DND-41 (cell line): ENCODE measurements at regions not wholly inside any gene's neighbourhood (a gene's known extent, or its start where the extent isn't known, plus 50 kb on each side); places are given as distances from the start of the nearest gene placed in this dataset.

ENCODE experiments used
- ATAC-seq: fragments of 200-7000 bp; cut with Tn5 transposase; 3 replicates; pipeline ENCODE4 v1.9.1; 2021; ENCODE audit warnings: low read depth; ENCODE audit not compliant: insufficient read depth
- DNase-seq: peaks from one replicate; pipeline ENCODE4 v3.0.0-alpha.2; 2020
- H2AFZ ChIP-seq: 2 replicates; pipeline ENCODE4 v1.6.0; 2012; ENCODE audit warnings: low read depth, low read length
- H3K27ac ChIP-seq: 2 replicates; pipeline ENCODE4 v1.5.1; 2012; ENCODE audit warnings: low read length, inconsistent platforms
- H3K27me3 ChIP-seq: fragments of 200-600 bp; sonication (generic); 2 replicates; pipeline ENCODE4 v1.6.0; 2012; ENCODE audit warnings: low read length, mild to moderate bottlenecking, inconsistent platforms; ENCODE audit not compliant: insufficient read depth, poor library complexity
- H3K36me3 ChIP-seq: 2 replicates; pipeline ENCODE4 v1.5.1; 2012; ENCODE audit warnings: low read length, inconsistent platforms; ENCODE audit not compliant: insufficient read depth
- H3K4me1 ChIP-seq: 2 replicates; pipeline ENCODE4 v1.5.1; 2012; ENCODE audit warnings: mild to moderate bottlenecking, low read length; ENCODE audit not compliant: insufficient read depth
- H3K4me2 ChIP-seq: 2 replicates; pipeline ENCODE4 v1.6.0; 2012; ENCODE audit warnings: mild to moderate bottlenecking, moderate library complexity, low read length, inconsistent platforms; ENCODE audit not compliant: insufficient read depth
- H3K4me3 ChIP-seq, 2 experiments: fragments of 200-600 bp in 1 of 2; shearing (Covaris generic) in 1 of 2; 2 replicates each; pipeline ENCODE4 v1.5.1; 2012 to 2016; ENCODE audit warnings: inconsistent platforms in 2 of 2, low read length in 2 of 2, mild to moderate bottlenecking in 2 of 2, low read depth in 1 of 2, moderate library complexity in 1 of 2
- H3K79me2 ChIP-seq: 2 replicates; pipeline ENCODE4 v1.6.0; 2012; ENCODE audit warnings: low read length, inconsistent platforms; ENCODE audit not compliant: insufficient read depth
- H3K9ac ChIP-seq: 2 replicates; pipeline ENCODE4 v1.6.0; 2012; ENCODE audit warnings: low read depth, mild to moderate bottlenecking, inconsistent platforms, low read length, moderate library complexity
- H3K9me3 ChIP-seq: 2 replicates; pipeline ENCODE4 v1.5.1; 2012; ENCODE audit warnings: low read length, moderate library complexity, mild to moderate bottlenecking, inconsistent platforms; ENCODE audit not compliant: insufficient read depth, severe bottlenecking
- H4K20me1 ChIP-seq: 2 replicates; pipeline ENCODE4 v1.6.0; 2012; ENCODE audit warnings: low read length; ENCODE audit not compliant: insufficient read depth
- EZH2 ChIP-seq: IDR thresholded peaks from 3 replicates; pipeline ENCODE4 v1.6.1; 2012; ENCODE audit warnings: borderline replicate concordance, low read depth, mild to moderate bottlenecking, moderate library complexity, low read length, inconsistent platforms; ENCODE audit not compliant: severe bottlenecking
- TF ChIP-seq, protein P1 (sequence below): IDR thresholded peaks from 2 replicates; pipeline ENCODE4 v1.5.1; 2012; ENCODE audit warnings: borderline replicate concordance, low read length, moderate library complexity, mild to moderate bottlenecking; ENCODE audit not compliant: poor library complexity, severe bottlenecking; ENCODE audit errors: extremely low read depth

DNA sequence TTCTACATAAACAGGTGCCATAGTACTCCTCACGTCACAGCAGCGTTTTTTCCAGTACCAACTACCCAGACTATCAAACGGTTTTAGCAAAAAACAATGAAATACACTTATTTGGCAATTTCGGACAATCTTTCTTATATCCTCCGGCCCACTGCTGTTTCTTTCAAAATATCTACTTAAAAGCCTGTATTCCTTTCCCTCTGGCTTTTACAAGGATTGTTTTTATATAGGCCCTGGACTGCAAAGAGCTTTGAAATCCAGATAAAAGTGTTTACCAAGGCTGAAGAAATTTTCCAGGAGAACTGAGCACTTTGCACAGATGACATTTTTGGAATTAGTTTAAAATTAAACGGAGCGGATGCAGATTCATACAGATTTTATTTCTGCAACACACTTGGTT is 255.9 kb upstream of the STARD13 start:
- H3K9ac ChIP-seq: peak overlapping the region; percentile 87
- H3K9me3 ChIP-seq: no peaks in the 10 kb centered on the region
- H3K36me3 ChIP-seq: no peaks in the 10 kb centered on the region
- H3K27ac ChIP-seq: peak overlapping the region; percentile 100
- H4K20me1 ChIP-seq: no peaks in the 10 kb centered on the region
- TF ChIP-seq EZH2: no peak
- TF ChIP-seq, protein P1, sequence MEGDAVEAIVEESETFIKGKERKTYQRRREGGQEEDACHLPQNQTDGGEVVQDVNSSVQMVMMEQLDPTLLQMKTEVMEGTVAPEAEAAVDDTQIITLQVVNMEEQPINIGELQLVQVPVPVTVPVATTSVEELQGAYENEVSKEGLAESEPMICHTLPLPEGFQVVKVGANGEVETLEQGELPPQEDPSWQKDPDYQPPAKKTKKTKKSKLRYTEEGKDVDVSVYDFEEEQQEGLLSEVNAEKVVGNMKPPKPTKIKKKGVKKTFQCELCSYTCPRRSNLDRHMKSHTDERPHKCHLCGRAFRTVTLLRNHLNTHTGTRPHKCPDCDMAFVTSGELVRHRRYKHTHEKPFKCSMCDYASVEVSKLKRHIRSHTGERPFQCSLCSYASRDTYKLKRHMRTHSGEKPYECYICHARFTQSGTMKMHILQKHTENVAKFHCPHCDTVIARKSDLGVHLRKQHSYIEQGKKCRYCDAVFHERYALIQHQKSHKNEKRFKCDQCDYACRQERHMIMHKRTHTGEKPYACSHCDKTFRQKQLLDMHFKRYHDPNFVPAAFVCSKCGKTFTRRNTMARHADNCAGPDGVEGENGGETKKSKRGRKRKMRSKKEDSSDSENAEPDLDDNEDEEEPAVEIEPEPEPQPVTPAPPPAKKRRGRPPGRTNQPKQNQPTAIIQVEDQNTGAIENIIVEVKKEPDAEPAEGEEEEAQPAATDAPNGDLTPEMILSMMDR: no peak
- peak overlapping the region; percentile 73 for H2AFZ ChIP-seq
- H3K4me3 ChIP-seq: peak overlapping the region; percentile 59 to 63; a peak in 3 of 4 replicates
- no peak for DNase-seq
- ATAC-seq: no peak
- no peaks in the 10 kb centered on the region for H3K27me3 ChIP-seq
- H3K4me2 ChIP-seq: peak overlapping the region; percentile 69
- no peaks in the 10 kb centered on the region for H3K79me2 ChIP-seq
- peaks cover 28% of the 10 kb centered on the region for H3K4me1 ChIP-seq

DNA sequence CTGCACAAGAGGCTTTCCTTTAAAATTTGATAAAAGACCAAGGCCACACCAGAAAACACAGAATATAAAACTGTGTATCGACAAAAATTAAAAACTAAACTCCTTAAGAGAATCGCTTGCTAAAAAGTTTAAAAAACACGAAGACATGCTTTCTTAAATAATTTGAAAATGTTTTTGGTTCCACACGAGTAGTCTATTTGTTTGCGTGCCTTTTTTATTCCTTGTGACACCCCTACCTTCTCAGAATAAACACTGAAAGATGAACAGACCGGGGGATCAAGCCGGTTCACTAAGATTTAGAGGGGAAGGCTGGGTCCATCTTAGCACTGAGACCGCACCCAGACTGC is 256.4 kb upstream of the STARD13 start:
- DNase-seq (no peak), ATAC-seq (no peak; the same call in 2 of the 3 replicates)
- Histone ChIP-seq H4K20me1 (no peaks in the 10 kb centered on the region), H3K27me3 (no peaks in the 10 kb centered on the region), H3K27ac (peak overlapping the region; percentile 100), H3K9me3 (no peaks in the 10 kb centered on the region), H3K4me1 (peaks cover 28% of the 10 kb centered on the region), H3K9ac (peak overlapping the region; percentile 87), H3K4me2 (peak overlapping the region; percentile 69), H3K4me3 (peak overlapping the region; percentile 59 to 63; a peak in 3 of 4 replicates), H3K79me2 (no peaks in the 10 kb centered on the region), H2AFZ (peak overlapping the region; percentile 73), H3K36me3 (no peaks in the 10 kb centered on the region)
- TF ChIP-seq, protein P1: no peak
- no peak for TF ChIP-seq EZH2

DNA sequence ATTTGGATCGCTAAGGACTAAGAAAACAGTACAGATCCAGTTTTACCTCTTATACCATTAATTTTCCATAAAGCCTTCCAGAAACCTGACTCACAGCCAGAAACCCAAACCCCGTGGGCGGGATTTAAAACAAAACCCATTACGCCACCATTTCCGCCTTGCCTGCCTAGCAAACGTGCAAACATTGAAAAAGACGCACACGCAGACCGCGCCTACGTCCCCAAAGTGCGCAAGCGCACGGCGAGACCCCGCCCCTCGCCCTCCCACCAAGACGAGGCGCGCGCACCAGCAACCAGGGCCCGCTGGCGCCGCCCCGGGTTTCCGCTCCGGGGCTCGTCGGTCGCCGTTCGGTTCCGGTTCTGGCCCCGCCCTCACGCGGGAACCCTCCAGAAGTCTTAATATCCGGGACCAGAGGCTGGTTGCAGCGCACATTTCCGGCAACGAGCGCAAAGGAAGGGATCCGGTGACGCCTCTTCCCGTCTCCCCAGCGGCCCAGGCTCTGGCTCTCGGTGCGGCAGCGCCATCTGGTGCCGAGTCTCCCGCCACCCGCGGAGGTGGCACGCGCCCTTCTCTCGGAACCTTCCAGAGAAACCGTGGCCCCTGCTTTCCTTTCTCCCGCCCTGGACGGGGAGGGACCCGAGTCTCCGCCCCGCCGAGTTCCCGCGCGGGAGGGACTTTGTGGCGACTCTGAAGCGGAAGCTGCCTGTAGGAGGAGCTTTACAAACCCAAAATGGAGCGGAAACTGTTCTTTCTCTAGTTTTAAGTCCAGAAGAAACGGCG is 256.9 kb upstream of the STARD13 start:
- no peaks in the 10 kb centered on the region for H3K79me2 ChIP-seq
- H3K4me2 ChIP-seq: peak overlapping the region; percentile 69
- no peaks in the 10 kb centered on the region for H3K36me3 ChIP-seq
- ATAC-seq (peak; percentile 90), DNase-seq (peak; percentile 97)
- peak overlapping the region; percentile 59 to 63; a peak in 3 of 4 replicates for H3K4me3 ChIP-seq
- peak overlapping the region; percentile 87 for H3K9ac ChIP-seq
- TF ChIP-seq EZH2: no peak
- TF ChIP-seq, protein P1: peak; percentile 92
- peak overlapping the region; percentile 84 for H2AFZ ChIP-seq
- no peaks in the 10 kb centered on the region for H3K9me3 ChIP-seq
- peak overlapping the region; percentile 100 for H3K27ac ChIP-seq
- H3K27me3 ChIP-seq: no peaks in the 10 kb centered on the region
- peaks cover 28% of the 10 kb centered on the region for H3K4me1 ChIP-seq
- no peaks in the 10 kb centered on the region for H4K20me1 ChIP-seq
